Body of pancreas (tissue), 4 donors: ENCODE measurements at regions not wholly inside any gene's neighbourhood (a gene's known extent, or its start where the extent isn't known, plus 50 kb on each side); places are given as distances from the start of the nearest gene placed in this dataset.
"Not testable (repeated sequence)": the region's sequence is repeated elsewhere in the genome, so short reads cannot be mapped to it uniquely, and the experiment has no call there.

Source experiments
- ATAC-seq: fragments of 150-250 bp; one replicate; pipeline ENCODE4 v1.9.1; 2016
- DNase-seq, 4 donors: peaks; one replicate each; pipeline ENCODE4 v3.0.0-alpha.2; 2019
- H3K27ac ChIP-seq, 4 donors: fragments of 200-600 bp; sonication (generic); 1 replicate in 3 of 4; 2 replicates in 1 of 4; pipeline versions ENCODE4 v1.5.1 to v1.6.1; 2016 to 2019; ENCODE audit warnings: mild to moderate bottlenecking in 1 of 4, mixed read lengths in 1 of 4, moderate library complexity in 1 of 4
- H3K27me3 ChIP-seq, 2 donors: fragments of 200-600 bp; sonication (generic); one replicate each; pipeline ENCODE4 v1.6.0; 2016; ENCODE audit warnings: mild to moderate bottlenecking in 1 of 2
- H3K36me3 ChIP-seq, 2 donors: fragments of 200-600 bp; sonication (generic); replicated peaks in 1 of 2; 2 replicates each; pipeline ENCODE4 v1.5.1; 2016; ENCODE audit warnings: low read depth in 2 of 2; ENCODE audit not compliant: insufficient read depth in 1 of 2
- H3K4me1 ChIP-seq: fragments of 200-600 bp; sonication (generic); one replicate; pipeline ENCODE4 v1.6.0; 2016
- H3K4me3 ChIP-seq, 2 donors: fragments of 200-600 bp; sonication (generic); 1 replicate in 1 of 2; 2 replicates in 1 of 2; pipeline ENCODE4 v1.5.1; 2016 to 2019
- H3K9me3 ChIP-seq, 3 donors: fragments of 200-600 bp; sonication (generic); 1 replicate in 2 of 3; 2 replicates in 1 of 3; pipeline ENCODE4 v1.5.1; 2016
- POLR2A ChIP-seq, 3 donors: fragments of 450-650 bp; IDR thresholded peaks; one replicate each; pipeline ENCODE4 v1.6.1; 2016; ENCODE audit warnings: antibody characterized with exemption in 3 of 3, mild to moderate bottlenecking in 2 of 3
- WGBS, 2 donors: methylation state at CpG; one replicate each; pipeline ENCODE4 v1.1.5; 2017; 5-methylcytosine and 5-hydroxymethylcytosine counted together
- intact Hi-C: fragments of 100-400 bp; cut with DNase I; formaldehyde crosslinking; loops from one replicate; pipeline ENCODE4 v1.15.1; 2023
- TF ChIP-seq, protein P1 (sequence below), 7 experiments: fragments of 450-650 bp in 4 of 7; fragments of 200-600 bp in 3 of 7; sonication (generic) in 3 of 7; IDR thresholded peaks; one replicate each; pipeline ENCODE4 v1.5.1; 2016 to 2019; ENCODE audit warnings: antibody characterized with exemption in 7 of 7

DNA sequence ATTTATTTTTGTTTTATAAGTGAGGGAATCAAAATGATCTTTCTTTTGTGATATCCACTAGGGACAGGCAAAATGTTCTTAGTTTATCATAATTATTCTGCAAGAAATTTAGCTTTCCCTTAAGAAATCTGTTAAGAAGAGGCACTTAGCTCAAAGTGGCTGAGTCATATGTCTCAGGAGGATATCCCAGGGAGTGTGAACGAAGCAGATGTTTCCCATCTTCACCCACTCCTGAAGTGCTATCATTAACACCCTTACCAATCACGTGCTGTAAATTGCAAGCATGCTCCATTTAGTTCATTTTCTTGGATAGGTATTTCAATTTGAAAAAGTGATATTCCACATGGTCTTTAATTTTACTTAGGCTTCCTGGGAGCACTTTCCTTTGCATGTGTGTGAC, 774.3 kb upstream of the TMEFF2 start:
- Histone ChIP-seq H3K4me1 (no peaks in the 10 kb centered on the region), H3K4me3 (no peak overlapping the region), H3K9me3 (no peaks in the 10 kb centered on the region), H3K36me3 (no peaks in the 10 kb centered on the region), H3K27ac (no peak overlapping the region), H3K27me3 (no peaks in the 10 kb centered on the region)
- TF ChIP-seq, protein P1, sequence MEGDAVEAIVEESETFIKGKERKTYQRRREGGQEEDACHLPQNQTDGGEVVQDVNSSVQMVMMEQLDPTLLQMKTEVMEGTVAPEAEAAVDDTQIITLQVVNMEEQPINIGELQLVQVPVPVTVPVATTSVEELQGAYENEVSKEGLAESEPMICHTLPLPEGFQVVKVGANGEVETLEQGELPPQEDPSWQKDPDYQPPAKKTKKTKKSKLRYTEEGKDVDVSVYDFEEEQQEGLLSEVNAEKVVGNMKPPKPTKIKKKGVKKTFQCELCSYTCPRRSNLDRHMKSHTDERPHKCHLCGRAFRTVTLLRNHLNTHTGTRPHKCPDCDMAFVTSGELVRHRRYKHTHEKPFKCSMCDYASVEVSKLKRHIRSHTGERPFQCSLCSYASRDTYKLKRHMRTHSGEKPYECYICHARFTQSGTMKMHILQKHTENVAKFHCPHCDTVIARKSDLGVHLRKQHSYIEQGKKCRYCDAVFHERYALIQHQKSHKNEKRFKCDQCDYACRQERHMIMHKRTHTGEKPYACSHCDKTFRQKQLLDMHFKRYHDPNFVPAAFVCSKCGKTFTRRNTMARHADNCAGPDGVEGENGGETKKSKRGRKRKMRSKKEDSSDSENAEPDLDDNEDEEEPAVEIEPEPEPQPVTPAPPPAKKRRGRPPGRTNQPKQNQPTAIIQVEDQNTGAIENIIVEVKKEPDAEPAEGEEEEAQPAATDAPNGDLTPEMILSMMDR (IDR thresholded peaks at IDR 0.05): no peak
- no peak for TF ChIP-seq POLR2A (IDR thresholded peaks at IDR 0.05)
- WGBS, 2 donors: 24 to 31% methylated on average over 2 of the region's 2 CpGs
- ATAC-seq (no peak), DNase-seq (no peak)
- intact Hi-C loops: no loop called here

DNA sequence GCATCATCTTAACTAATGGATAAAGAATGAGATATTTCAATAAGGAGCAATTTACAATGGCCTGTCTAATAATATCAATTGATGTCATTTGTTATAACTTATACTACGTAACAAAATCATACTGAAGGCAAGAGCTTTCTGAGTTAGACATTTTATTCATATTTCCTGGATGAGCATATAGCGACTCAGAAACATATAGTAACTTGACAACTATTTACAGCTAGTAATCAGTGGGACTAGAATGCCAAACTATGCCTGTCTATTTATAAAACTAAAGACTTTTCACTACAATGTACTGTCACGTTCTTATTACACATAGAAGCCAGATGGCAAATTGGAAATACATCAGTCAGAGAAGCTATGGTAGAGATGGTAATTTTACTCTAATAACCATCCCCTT, 766.2 kb upstream of the TMEFF2 start:
- H3K36me3 ChIP-seq: no peaks in the 10 kb centered on the region
- intact Hi-C loops: no loop called here
- ATAC-seq: no peak

DNA sequence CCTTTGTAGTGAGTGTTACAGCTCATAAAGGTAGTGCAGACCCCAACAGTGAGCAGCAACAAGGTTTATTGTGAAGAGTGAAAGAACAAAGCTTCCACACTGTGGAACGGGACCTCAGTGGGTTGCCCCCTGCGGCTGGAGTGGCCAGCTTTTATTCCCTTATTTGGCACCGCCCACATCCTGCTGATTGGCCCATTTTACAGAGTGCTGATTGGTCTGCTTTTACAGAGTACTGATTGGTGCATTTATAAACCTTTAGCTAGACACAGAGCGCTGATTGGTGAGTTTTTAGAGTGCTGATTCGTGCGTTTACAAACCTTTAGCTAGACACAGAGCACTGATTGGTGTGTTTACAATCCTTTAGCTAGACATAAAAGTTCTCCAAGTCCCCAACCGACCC, 763.9 kb upstream of the TMEFF2 start:
- H3K4me1 ChIP-seq, H3K9me3 ChIP-seq, intact Hi-C loops, H3K4me3 ChIP-seq, DNase-seq, H3K27me3 ChIP-seq, H3K27ac ChIP-seq, H3K36me3 ChIP-seq, ATAC-seq: not testable (repeated sequence)
- WGBS, 2 donors: 72 to 78% methylated on average over 7 of the region's 7 CpGs

More for the DNA sequence above, 766.2 kb upstream of the TMEFF2 start:
- 63 to 64% methylated on average over 3 of the region's 3 CpGs for WGBS, 2 donors
- no peak for DNase-seq
- Histone ChIP-seq H3K4me1 (no peaks in the 10 kb centered on the region), H3K27ac (no peak overlapping the region), H3K9me3 (no peaks in the 10 kb centered on the region), H3K27me3 (no peaks in the 10 kb centered on the region), H3K4me3 (no peak overlapping the region)
- TF ChIP-seq POLR2A (IDR thresholded peaks at IDR 0.05): no peak
- TF ChIP-seq, protein P1 (IDR thresholded peaks at IDR 0.05): no peak

DNA sequence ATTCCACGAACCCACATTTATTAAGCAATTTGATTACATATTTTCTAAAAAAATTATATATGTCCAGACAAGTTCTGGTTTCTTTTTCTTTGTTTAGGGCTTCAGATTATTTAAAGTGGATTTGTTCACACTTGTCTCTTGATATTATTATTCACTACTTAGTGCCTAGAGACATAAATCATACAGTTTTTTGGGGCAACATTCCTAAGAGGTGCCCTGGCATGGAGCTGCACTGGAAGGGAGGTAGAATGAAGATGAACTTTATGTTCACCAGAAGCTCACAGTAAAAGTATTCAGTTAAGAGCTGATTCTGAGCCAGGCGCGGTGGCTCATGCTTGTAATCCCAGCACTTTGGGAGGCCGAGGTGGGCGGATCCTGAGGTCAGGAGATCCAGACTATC, 762.7 kb upstream of the TMEFF2 start:
- intact Hi-C loops: no loop called here

DNA sequence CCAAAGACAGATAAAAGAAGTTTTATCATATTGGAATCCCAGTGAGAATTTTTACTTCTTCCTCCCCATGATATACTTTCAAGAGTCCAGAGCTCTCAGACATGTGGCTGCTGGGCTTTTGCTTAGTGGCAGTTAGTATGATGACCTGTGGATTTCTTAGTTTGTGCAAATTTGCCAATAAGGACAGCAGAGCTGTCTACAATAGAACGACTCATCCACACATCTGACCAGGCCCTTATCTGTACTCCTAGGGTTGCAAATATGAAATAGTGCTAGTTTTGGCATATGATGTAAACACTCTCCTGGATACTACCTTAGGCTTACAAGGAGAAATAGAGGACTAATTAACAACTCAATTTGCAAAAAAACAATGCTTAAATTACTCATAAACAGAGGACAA, 758.4 kb upstream of the TMEFF2 start:
- Histone ChIP-seq H3K36me3 (no peaks in the 10 kb centered on the region), H3K9me3 (no peaks in the 10 kb centered on the region), H3K27ac (no peak overlapping the region), H3K4me3 (no peak overlapping the region), H3K4me1 (no peaks in the 10 kb centered on the region), H3K27me3 (no peaks in the 10 kb centered on the region)
- intact Hi-C loops: no loop called here
- TF ChIP-seq POLR2A (IDR thresholded peaks at IDR 0.05): no peak
- TF ChIP-seq, protein P1 (IDR thresholded peaks at IDR 0.05): no peak
- DNase-seq (no peak), ATAC-seq (no peak)
- WGBS, 2 donors: 35 to 40% methylated on average over 1 of the region's 1 CpG

More for the DNA sequence above, 762.7 kb upstream of the TMEFF2 start:
- H3K4me3 ChIP-seq: no peak overlapping the region
- TF ChIP-seq POLR2A (IDR thresholded peaks at IDR 0.05): no peak
- TF ChIP-seq, protein P1 (IDR thresholded peaks at IDR 0.05): no peak
- H3K9me3 ChIP-seq: no peaks in the 10 kb centered on the region
- no peaks in the 10 kb centered on the region for H3K36me3 ChIP-seq
- ATAC-seq (no peak), DNase-seq (no peak)
- H3K4me1 ChIP-seq: no peaks in the 10 kb centered on the region
- WGBS, 2 donors: 76 to 80% methylated on average over 5 of the region's 5 CpGs
- H3K27me3 ChIP-seq: no peaks in the 10 kb centered on the region
- H3K27ac ChIP-seq: no peak overlapping the region
